ENCODE measurements at regions not wholly inside any gene's neighbourhood (a gene's known extent, or its start where the extent isn't known, plus 50 kb on each side); places are given as distances from the start of the nearest gene placed in this dataset.

DNA sequence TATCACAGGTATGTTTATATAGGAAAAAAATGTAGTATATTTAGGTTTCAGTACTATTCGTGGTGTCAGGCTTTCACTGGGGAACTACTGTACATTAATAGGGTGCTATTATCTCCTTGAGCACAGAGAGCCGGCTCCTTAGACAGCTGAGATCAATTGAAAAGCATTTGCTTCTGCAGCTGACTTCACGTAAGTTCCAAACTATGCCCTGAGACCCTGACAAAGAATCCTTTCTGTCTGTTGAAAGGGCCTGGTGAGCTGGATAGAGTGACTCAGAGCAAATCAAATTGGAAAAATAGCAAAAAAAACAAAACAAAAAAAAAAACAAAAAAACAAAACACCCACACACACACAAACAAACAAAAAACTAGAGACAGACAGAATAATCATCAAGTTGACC is 652.0 kb downstream of the MTRR start:
- Histone ChIP-seq H3K36me3 (ENCODE audit: control insufficient read depth in 2 of 2, extremely low read depth in 1 of 2, insufficient read depth in 2 of 2, low read length in 2 of 2) (no peaks in the 10 kb centered on the region), H3K79me2 (ENCODE audit: control insufficient read depth, insufficient read depth, low read length) (no peaks in the 10 kb centered on the region), H3K27me3 (ENCODE audit: control insufficient read depth in 2 of 2, insufficient read depth in 2 of 2, low read length in 2 of 2) (no peaks in the 10 kb centered on the region), H3K9me3 (replicated peaks; ENCODE audit: control insufficient read depth, insufficient read depth, low read length) (no peaks in the 10 kb centered on the region), H3K9me1 (replicated peaks; ENCODE audit: control insufficient read depth, extremely low read depth, insufficient read depth, low read length) (no peaks in the 10 kb centered on the region), H3K4me2 (ENCODE audit: insufficient read depth, low read length) (no peak overlapping the region), H3K4me3 (replicated peaks in 1 of 3; ENCODE audit: insufficient read depth in 1 of 3, low read depth in 1 of 3, low read length in 3 of 3) (no peak overlapping the region), H3K4me1 (ENCODE audit: control insufficient read depth, extremely low read depth, insufficient read depth, low read length) (no peaks in the 10 kb centered on the region), H4K20me1 (replicated peaks; ENCODE audit: control insufficient read depth, extremely low read depth, insufficient read depth, low read length) (no peaks in the 10 kb centered on the region), H3K27ac (ENCODE audit: insufficient read depth, low read depth, low read length) (no peak overlapping the region), H3K9ac (replicated peaks; ENCODE audit: extremely low read depth, insufficient read depth, low read length) (no peak overlapping the region), H2AFZ (ENCODE audit: low read depth, low read length) (no peak overlapping the region)
- BruUV-seq (replicated peaks) = no TSS peak
- intact Hi-C loops (cut with micrococcal nuclease) = no loop called here
- ChIA-PET CTCF (no interaction called here), POLR2A (no interaction called here)
- no peak for DNase-seq (ENCODE audit: low read depth, low spot score)
- dilution Hi-C loops (cut with MboI; ENCODE audit: extremely low pct_ligation_motif_present, low sequenced_read_pairs) = no loop called here
- FAIRE-seq = no peak
- TF ChIP-seq MAX (IDR thresholded peaks at IDR 0.05; ENCODE audit: insufficient read depth, insufficient read length) (no peak), JUN (IDR thresholded peaks at IDR 0.05; ENCODE audit: borderline replicate concordance, insufficient read depth, insufficient read length, low read depth) (no peak), FOS (IDR thresholded peaks at IDR 0.05; ENCODE audit: borderline replicate concordance, insufficient read depth, low read length) (no peak), EZH2 (IDR thresholded peaks at IDR 0.05; ENCODE audit: borderline replicate concordance, low read depth, low read length, severe bottlenecking) (no peak), POLR2AphosphoS5 (IDR thresholded peaks at IDR 0.05; ENCODE audit: insufficient read depth, low read depth, low read length) (no peak), MYC (IDR thresholded peaks at IDR 0.05; ENCODE audit: low read depth, low read length) (no peak), GATA2 (IDR thresholded peaks at IDR 0.05; ENCODE audit: insufficient read depth, insufficient read length, low read depth, low read length) (no peak), POLR2A (IDR thresholded peaks at IDR 0.05; ENCODE audit: low read depth, low read length) (no peak), CTCF (IDR thresholded peaks at IDR 0.05; ENCODE audit: extremely low read depth in 1 of 2, insufficient read depth in 1 of 2, low read depth in 1 of 2, low read length in 2 of 2) (no peak)

Data from endothelial cell of umbilical vein (primary cell).